Neural progenitor cell (in vitro differentiated cells): ENCODE measurements at regions not wholly inside any gene's neighbourhood (a gene's known extent, or its start where the extent isn't known, plus 50 kb on each side); places are given as distances from the start of the nearest gene placed in this dataset.

Experiments
- EZH2phosphoT487 ChIP-seq: fragments of 200-600 bp; sonication (generic); IDR thresholded peaks from 2 replicates; pipeline ENCODE4 v1.6.1; 2017; ENCODE audit warnings: antibody characterized with exemption
- TF ChIP-seq, protein P1 (sequence below): fragments of 200-600 bp; sonication (generic); IDR thresholded peaks from 2 replicates; pipeline ENCODE4 v1.5.1; 2017; ENCODE audit warnings: antibody characterized with exemption, mild to moderate bottlenecking

DNA sequence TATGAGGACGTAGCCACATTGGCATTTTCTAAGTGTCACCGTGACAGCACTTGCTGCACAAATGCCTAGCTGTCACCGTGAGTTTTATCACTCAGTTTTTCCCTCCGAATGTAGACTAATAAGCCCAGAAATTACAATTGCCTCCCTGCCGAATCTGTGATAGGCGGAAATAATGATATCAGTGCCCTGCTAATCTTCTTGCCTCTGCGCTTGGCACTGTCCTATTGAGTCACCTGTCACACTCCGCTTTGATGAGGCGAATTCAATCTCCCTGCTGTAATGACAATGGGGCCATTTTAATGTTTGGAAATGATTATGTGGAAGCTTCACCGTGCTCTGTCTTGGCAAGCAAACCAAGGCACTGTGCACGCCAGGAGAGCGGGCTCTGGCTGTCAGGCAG lies 112.8 kb downstream of the LINC00237 start:
- TF ChIP-seq EZH2phosphoT487, result no peak
- TF ChIP-seq, protein P1, sequence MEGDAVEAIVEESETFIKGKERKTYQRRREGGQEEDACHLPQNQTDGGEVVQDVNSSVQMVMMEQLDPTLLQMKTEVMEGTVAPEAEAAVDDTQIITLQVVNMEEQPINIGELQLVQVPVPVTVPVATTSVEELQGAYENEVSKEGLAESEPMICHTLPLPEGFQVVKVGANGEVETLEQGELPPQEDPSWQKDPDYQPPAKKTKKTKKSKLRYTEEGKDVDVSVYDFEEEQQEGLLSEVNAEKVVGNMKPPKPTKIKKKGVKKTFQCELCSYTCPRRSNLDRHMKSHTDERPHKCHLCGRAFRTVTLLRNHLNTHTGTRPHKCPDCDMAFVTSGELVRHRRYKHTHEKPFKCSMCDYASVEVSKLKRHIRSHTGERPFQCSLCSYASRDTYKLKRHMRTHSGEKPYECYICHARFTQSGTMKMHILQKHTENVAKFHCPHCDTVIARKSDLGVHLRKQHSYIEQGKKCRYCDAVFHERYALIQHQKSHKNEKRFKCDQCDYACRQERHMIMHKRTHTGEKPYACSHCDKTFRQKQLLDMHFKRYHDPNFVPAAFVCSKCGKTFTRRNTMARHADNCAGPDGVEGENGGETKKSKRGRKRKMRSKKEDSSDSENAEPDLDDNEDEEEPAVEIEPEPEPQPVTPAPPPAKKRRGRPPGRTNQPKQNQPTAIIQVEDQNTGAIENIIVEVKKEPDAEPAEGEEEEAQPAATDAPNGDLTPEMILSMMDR, result no peak
